Neural progenitor cell (in vitro differentiated cells): ENCODE measurements at regions not wholly inside any gene's neighbourhood (a gene's known extent, or its start where the extent isn't known, plus 50 kb on each side); places are given as distances from the start of the nearest gene placed in this dataset.

Source experiments
- CTCF ChIP-seq: fragments of 200-600 bp; sonication (generic); IDR thresholded peaks from 2 replicates; pipeline ENCODE4 v1.5.1; 2017; ENCODE audit warnings: antibody characterized with exemption, mild to moderate bottlenecking
- EZH2phosphoT487 ChIP-seq: fragments of 200-600 bp; sonication (generic); IDR thresholded peaks from 2 replicates; pipeline ENCODE4 v1.6.1; 2017; ENCODE audit warnings: antibody characterized with exemption

- no peak for TF ChIP-seq CTCF
- no peak for TF ChIP-seq EZH2phosphoT487
Observed at GRCh38 chr5:26757941-26758340, 280.4 kb downstream of the CDH9 start.
